Nephron (organoid): ENCODE measurements at regions not wholly inside any gene's neighbourhood (a gene's known extent, or its start where the extent isn't known, plus 50 kb on each side); places are given as distances from the start of the nearest gene placed in this dataset.
A peak's percentile ranks its signal among the peaks of the same experiment; 100 is the strongest.

Source experiments
- H3K27ac Mint-ChIP-seq, 3 experiments: 2 replicates each; pipeline ENCODE4 v1.8.0; 2020; ENCODE audit warnings: mixed read lengths in 3 of 3, mild to moderate bottlenecking in 2 of 3, moderate library complexity in 1 of 3
- H3K27me3 Mint-ChIP-seq: 2 replicates; pipeline ENCODE4 v1.8.0; 2021; ENCODE audit warnings: low read depth, mild to moderate bottlenecking, moderate library complexity, mixed read lengths
- H3K36me3 Mint-ChIP-seq: 2 replicates; pipeline ENCODE4 v1.8.0; 2020; ENCODE audit warnings: low read depth, mixed read lengths
- H3K4me1 Mint-ChIP-seq: 2 replicates; pipeline ENCODE4 v1.8.0; 2020; ENCODE audit warnings: mixed read lengths
- H3K4me3 Mint-ChIP-seq, 3 experiments: 2 replicates each; pipeline ENCODE4 v1.8.0; 2020; ENCODE audit warnings: mild to moderate bottlenecking in 3 of 3, mixed read lengths in 3 of 3, moderate library complexity in 2 of 3
- H3K9me3 Mint-ChIP-seq: 2 replicates; pipeline ENCODE4 v1.8.0; 2020; ENCODE audit warnings: mixed read lengths
- TF ChIP-seq, protein P1 (sequence below), 3 experiments: fragments of 200-600 bp; sonication (generic); IDR thresholded peaks; one replicate each; pipeline ENCODE4 v1.5.0; 2021; ENCODE audit warnings: antibody characterized with exemption in 3 of 3; ENCODE audit not compliant: unreplicated experiment in 3 of 3

DNA sequence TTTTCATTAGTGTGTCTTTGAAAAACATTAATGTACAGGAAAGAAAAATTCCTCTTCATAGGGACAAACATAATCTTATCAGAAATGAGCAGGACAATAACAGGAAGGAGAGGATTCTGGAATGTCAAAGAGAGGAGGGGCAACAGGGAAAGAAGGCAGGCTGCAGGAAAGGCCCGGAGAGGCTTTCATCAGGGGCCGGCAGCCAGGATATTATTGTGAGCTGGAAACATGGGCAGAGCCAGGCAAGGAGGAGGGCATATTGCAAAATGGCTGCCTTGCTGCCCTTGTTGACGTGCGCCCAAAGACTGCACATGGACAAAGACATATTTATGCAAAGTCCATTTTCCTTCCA is 433.7 kb downstream of the ETS1 start:
- no peaks in the 10 kb centered on the region for H3K27me3 Mint-ChIP-seq
- H3K36me3 Mint-ChIP-seq, result no peaks in the 10 kb centered on the region
- H3K4me1 Mint-ChIP-seq, result peaks cover 7% of the 10 kb centered on the region
- peak overlapping the region; percentile 53 to 83 (median 61) for H3K27ac Mint-ChIP-seq
- no peaks in the 10 kb centered on the region for H3K9me3 Mint-ChIP-seq
- H3K4me3 Mint-ChIP-seq, result no peak overlapping the region
- TF ChIP-seq, protein P1, sequence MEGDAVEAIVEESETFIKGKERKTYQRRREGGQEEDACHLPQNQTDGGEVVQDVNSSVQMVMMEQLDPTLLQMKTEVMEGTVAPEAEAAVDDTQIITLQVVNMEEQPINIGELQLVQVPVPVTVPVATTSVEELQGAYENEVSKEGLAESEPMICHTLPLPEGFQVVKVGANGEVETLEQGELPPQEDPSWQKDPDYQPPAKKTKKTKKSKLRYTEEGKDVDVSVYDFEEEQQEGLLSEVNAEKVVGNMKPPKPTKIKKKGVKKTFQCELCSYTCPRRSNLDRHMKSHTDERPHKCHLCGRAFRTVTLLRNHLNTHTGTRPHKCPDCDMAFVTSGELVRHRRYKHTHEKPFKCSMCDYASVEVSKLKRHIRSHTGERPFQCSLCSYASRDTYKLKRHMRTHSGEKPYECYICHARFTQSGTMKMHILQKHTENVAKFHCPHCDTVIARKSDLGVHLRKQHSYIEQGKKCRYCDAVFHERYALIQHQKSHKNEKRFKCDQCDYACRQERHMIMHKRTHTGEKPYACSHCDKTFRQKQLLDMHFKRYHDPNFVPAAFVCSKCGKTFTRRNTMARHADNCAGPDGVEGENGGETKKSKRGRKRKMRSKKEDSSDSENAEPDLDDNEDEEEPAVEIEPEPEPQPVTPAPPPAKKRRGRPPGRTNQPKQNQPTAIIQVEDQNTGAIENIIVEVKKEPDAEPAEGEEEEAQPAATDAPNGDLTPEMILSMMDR (IDR thresholded peaks at IDR 0.05; ENCODE audit: unreplicated experiment in 3 of 3), result no peak

DNA sequence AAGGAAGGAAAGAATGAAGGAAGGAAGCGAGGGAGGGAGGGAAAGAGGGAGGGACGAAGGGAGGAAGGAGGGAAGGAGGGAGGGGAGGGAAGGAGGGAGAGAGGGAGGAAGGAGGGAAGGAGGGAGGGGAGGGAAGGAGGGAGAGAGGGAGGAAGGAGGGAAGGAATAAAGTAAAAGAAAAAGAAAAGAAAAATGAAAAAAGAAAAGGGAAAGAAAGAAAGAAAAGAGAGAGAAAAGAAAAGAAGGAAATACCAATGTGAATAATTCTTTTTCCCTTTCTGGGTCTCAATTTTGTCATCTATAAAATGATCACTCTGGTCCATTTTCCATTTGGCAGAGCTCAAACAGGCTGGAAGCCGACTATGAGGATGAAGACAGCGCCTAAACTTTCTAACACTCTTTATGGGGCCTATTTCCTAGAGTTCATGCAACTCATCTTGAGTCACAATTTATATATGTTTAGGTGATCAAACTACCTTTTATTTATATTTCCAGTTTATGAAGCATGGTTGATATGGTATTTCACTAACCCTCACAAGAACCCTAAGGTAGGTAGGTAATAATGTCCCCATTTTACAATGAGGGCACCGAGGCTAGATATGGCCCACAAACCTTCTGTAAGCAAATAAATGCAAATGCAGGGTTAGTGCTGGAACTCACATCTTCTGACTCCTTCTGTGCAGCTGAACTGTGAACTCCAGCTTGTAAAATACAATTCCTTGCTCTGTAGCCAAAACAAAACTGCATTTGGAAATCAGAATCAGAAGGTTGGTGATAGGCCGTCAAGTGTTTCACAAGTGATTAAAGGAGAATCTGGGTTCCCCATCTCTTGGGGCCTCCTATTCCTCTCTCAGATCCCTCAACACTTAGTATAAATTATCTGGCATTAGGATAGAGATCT is 434.3 kb downstream of the ETS1 start:
- TF ChIP-seq, protein P1 (IDR thresholded peaks at IDR 0.05; ENCODE audit: unreplicated experiment in 3 of 3), result no peak
- no peaks in the 10 kb centered on the region for H3K36me3 Mint-ChIP-seq
- no peaks in the 10 kb centered on the region for H3K27me3 Mint-ChIP-seq
- no peaks in the 10 kb centered on the region for H3K9me3 Mint-ChIP-seq
- peak overlapping the region; percentile 53 to 83 (median 61) for H3K27ac Mint-ChIP-seq
- H3K4me3 Mint-ChIP-seq, result no peak overlapping the region
- H3K4me1 Mint-ChIP-seq, result peaks cover 12% of the 10 kb centered on the region

DNA sequence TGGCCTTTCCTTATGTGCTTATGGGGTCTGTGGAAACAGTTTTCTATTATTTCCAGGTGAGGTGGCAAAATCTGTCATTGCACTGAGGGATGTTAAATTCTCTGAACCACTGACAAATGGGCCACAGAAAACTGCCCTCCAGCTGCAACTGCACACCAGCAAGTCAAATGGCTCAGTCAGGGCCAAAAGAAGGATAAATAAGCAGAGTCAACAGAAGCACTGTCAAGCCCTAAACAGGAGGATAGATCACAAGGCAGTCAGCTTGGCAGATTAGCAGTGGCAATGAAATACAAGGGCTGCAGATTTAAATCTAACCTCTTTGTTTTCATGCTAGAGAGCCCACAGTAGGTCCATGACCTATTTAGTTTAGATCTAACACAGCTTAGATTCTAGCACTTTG is 435.6 kb downstream of the ETS1 start:
- no peaks in the 10 kb centered on the region for H3K36me3 Mint-ChIP-seq
- H3K4me1 Mint-ChIP-seq, result peaks cover 19% of the 10 kb centered on the region
- H3K9me3 Mint-ChIP-seq, result no peaks in the 10 kb centered on the region
- no peak overlapping the region for H3K27ac Mint-ChIP-seq
- TF ChIP-seq, protein P1 (IDR thresholded peaks at IDR 0.05; ENCODE audit: unreplicated experiment in 3 of 3), result no peak
- H3K4me3 Mint-ChIP-seq, result no peak overlapping the region
- H3K27me3 Mint-ChIP-seq, result no peaks in the 10 kb centered on the region

DNA sequence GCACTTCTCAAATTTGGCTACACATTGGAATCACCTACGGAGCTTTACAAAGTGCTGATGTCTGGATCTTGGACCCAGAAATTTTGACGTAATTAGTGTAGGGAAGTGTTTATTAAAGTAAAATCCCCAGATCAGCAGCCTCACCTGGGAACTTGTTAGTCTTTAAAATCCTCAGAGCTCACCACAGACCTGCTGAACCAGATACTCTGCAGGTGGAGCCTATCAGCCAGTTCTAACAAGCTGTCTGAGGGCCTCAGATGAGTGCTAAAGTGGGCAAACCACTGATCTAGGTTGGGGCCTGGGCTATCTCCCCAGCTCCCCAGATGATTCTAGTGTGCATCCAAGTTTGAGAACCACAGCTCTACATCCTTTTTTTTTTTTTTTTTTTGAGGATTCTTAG is 436.0 kb downstream of the ETS1 start:
- Mint-ChIP-seq H3K36me3 (no peaks in the 10 kb centered on the region), H3K27ac (no peak overlapping the region), H3K4me3 (no peak overlapping the region), H3K9me3 (peaks cover under 1% of the 10 kb centered on the region), H3K27me3 (no peaks in the 10 kb centered on the region), H3K4me1 (peaks cover 24% of the 10 kb centered on the region)
- TF ChIP-seq, protein P1 (IDR thresholded peaks at IDR 0.05; ENCODE audit: unreplicated experiment in 3 of 3), result no peak

DNA sequence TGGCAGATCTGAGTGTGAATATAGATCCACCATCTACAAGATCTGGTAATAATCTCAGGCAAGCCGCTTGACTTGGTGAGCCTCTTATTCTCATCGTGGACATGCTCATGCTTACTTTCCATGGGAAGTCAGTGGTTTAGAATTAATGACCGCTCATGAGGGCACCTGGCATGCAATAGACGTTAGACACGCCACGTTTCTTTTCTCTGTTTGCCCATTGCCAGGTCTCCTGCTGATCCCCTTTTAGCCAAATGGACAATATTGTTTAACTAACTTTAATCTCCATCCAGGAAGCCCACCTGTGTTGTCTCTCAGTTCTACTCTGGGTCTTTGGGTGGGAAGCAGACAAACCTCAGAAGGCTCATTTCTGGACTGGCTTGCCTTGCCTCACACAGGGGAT is 439.1 kb downstream of the ETS1 start:
- Mint-ChIP-seq H3K36me3 (no peaks in the 10 kb centered on the region), H3K27ac (peak overlapping the region in 2 of 3 experiments; percentile 14 to 79), H3K4me1 (peaks cover 20% of the 10 kb centered on the region), H3K9me3 (peaks cover 2% of the 10 kb centered on the region), H3K27me3 (no peaks in the 10 kb centered on the region), H3K4me3 (no peak overlapping the region)
- TF ChIP-seq, protein P1 (IDR thresholded peaks at IDR 0.05; ENCODE audit: unreplicated experiment in 3 of 3), result no peak
